ENCODE measurements at regions not wholly inside any gene's neighbourhood (a gene's known extent, or its start where the extent isn't known, plus 50 kb on each side); places are given as distances from the start of the nearest gene placed in this dataset.

GRCh38 chr6:14903176-14904038 lies 342.5 kb upstream of the JARID2 start:
- DNase-seq: no peak

- DNase-seq: no peak
Observed at GRCh38 chr6:14905201-14905600, 340.7 kb upstream of the JARID2 start.

GRCh38 chr6:14906621-14907020 lies 339.2 kb upstream of the JARID2 start:
- DNase-seq: no peak

- no peak for DNase-seq
Observed at GRCh38 chr6:14910692-14911547, 334.9 kb upstream of the JARID2 start.

GRCh38 chr6:14912226-14912625 lies 333.6 kb upstream of the JARID2 start:
- DNase-seq: no peak

GRCh38 chr6:14912706-14913105 lies 333.2 kb upstream of the JARID2 start:
- DNase-seq: no peak

GRCh38 chr6:14913931-14914330 lies 331.9 kb upstream of the JARID2 start:
- no peak for DNase-seq

- DNase-seq: no peak
Observed at GRCh38 chr6:14915888-14916832, 329.7 kb upstream of the JARID2 start.

GRCh38 chr6:14917109-14917910 lies 328.6 kb upstream of the JARID2 start:
- no peak for DNase-seq

GRCh38 chr6:14918200-14918907 lies 327.5 kb upstream of the JARID2 start:
- DNase-seq: no peak

GRCh38 chr6:14919038-14919670 lies 326.7 kb upstream of the JARID2 start:
- DNase-seq: no peak

GRCh38 chr6:14920276-14920675 lies 325.6 kb upstream of the JARID2 start:
- no peak for DNase-seq

- DNase-seq: no peak
Observed at GRCh38 chr6:14921170-14921569, 324.7 kb upstream of the JARID2 start.

- DNase-seq: no peak
Observed at GRCh38 chr6:14921878-14922671, 323.8 kb upstream of the JARID2 start.

GRCh38 chr6:14922706-14923460 lies 323.0 kb upstream of the JARID2 start:
- no peak for DNase-seq

- no peak for DNase-seq
Observed at GRCh38 chr6:14924126-14925024, 321.5 kb upstream of the JARID2 start.

- DNase-seq: no peak
Observed at GRCh38 chr6:14925025-14925698, 320.7 kb upstream of the JARID2 start.

GRCh38 chr6:14925699-14926026 lies 320.2 kb upstream of the JARID2 start:
- no peak for DNase-seq

Data from stimulated activated CD4-positive, alpha-beta T cell treated with anti-CD3 and anti-CD28 coated beads, Interleukin-4, amount 100 ng/mL, for 24 hours (primary cell).